ENCODE measurements at regions not wholly inside any gene's neighbourhood (a gene's known extent, or its start where the extent isn't known, plus 50 kb on each side); places are given as distances from the start of the nearest gene placed in this dataset.

- TF ChIP-seq CTCF (IDR thresholded peaks at IDR 0.05), result no peak
- H3K4me3 ChIP-seq, result no peak overlapping the region
- no peaks in the 10 kb centered on the region for H3K4me1 ChIP-seq
- H3K27ac ChIP-seq, result no peak overlapping the region
- intact Hi-C loops (cut with DNase I), result no loop called here
- no peak for DNase-seq
- no peaks in the 10 kb centered on the region for H3K9me3 ChIP-seq
- no peaks in the 10 kb centered on the region for H3K27me3 ChIP-seq (ENCODE audit: low read depth)
- no peaks in the 10 kb centered on the region for H3K36me3 ChIP-seq
- ATAC-seq, result no peak
Observed at GRCh38 chr11:80958987-80959386, 1518.2 kb upstream of the TENM4 start.

- no peak for DNase-seq
- intact Hi-C loops (cut with DNase I), result no loop called here
- H3K27ac ChIP-seq, result no peak overlapping the region
- no peaks in the 10 kb centered on the region for H3K36me3 ChIP-seq
- H3K9me3 ChIP-seq, result no peaks in the 10 kb centered on the region
- TF ChIP-seq CTCF (IDR thresholded peaks at IDR 0.05), result no peak
- H3K27me3 ChIP-seq (ENCODE audit: low read depth), result no peaks in the 10 kb centered on the region
- no peak overlapping the region for H3K4me3 ChIP-seq
- peak in 1 of 2 donors; percentile 47 for ATAC-seq
- H3K4me1 ChIP-seq, result no peaks in the 10 kb centered on the region
Observed at GRCh38 chr11:80958361-80958760, 1517.5 kb upstream of the TENM4 start.

- no peak for DNase-seq
- intact Hi-C loops (cut with DNase I), result no loop called here
- Histone ChIP-seq H3K4me3 (no peak overlapping the region), H3K9me3 (peaks cover 3% of the 10 kb centered on the region), H3K27me3 (ENCODE audit: low read depth) (no peaks in the 10 kb centered on the region), H3K4me1 (no peaks in the 10 kb centered on the region), H3K27ac (no peak overlapping the region), H3K36me3 (no peaks in the 10 kb centered on the region)
- ATAC-seq, result no peak
- TF ChIP-seq CTCF (IDR thresholded peaks at IDR 0.05), result no peak
Observed at GRCh38 chr11:80955588-80955987, 1514.8 kb upstream of the TENM4 start.

- TF ChIP-seq CTCF (IDR thresholded peaks at IDR 0.05), result no peak
- intact Hi-C loops (cut with DNase I), result no loop called here
- DNase-seq (no peak), ATAC-seq (no peak)
- Histone ChIP-seq H3K9me3 (peaks cover 4% of the 10 kb centered on the region), H3K4me1 (no peaks in the 10 kb centered on the region), H3K4me3 (no peak overlapping the region), H3K36me3 (no peaks in the 10 kb centered on the region), H3K27ac (no peak overlapping the region), H3K27me3 (ENCODE audit: low read depth) (no peaks in the 10 kb centered on the region)
Observed at GRCh38 chr11:80948781-80949180, 1508.0 kb upstream of the TENM4 start.

- Histone ChIP-seq H3K4me3 (no peak overlapping the region), H3K4me1 (no peaks in the 10 kb centered on the region), H3K27ac (no peak overlapping the region), H3K9me3 (no peaks in the 10 kb centered on the region), H3K27me3 (ENCODE audit: low read depth) (no peaks in the 10 kb centered on the region), H3K36me3 (no peaks in the 10 kb centered on the region)
- intact Hi-C loops (cut with DNase I), result no loop called here
- TF ChIP-seq CTCF (IDR thresholded peaks at IDR 0.05), result no peak
- ATAC-seq (no peak), DNase-seq (no peak)
Observed at GRCh38 chr11:80944758-80945157, 1503.9 kb upstream of the TENM4 start.

- Histone ChIP-seq H3K4me1 (no peaks in the 10 kb centered on the region), H3K36me3 (no peaks in the 10 kb centered on the region), H3K27me3 (ENCODE audit: low read depth) (no peaks in the 10 kb centered on the region), H3K9me3 (no peaks in the 10 kb centered on the region), H3K4me3 (no peak overlapping the region), H3K27ac (no peak overlapping the region)
- TF ChIP-seq CTCF (IDR thresholded peaks at IDR 0.05), result no peak
- ATAC-seq, result no peak
- intact Hi-C loops (cut with DNase I), result no loop called here
- DNase-seq, result no peak
Observed at GRCh38 chr11:80943226-80943625, 1502.4 kb upstream of the TENM4 start.

Data from lower lobe of right lung (tissue), 2 donors.